ENCODE measurements at regions not wholly inside any gene's neighbourhood (a gene's known extent, or its start where the extent isn't known, plus 50 kb on each side); places are given as distances from the start of the nearest gene placed in this dataset.
"Not testable (repeated sequence)": the region's sequence is repeated elsewhere in the genome, so short reads cannot be mapped to it uniquely, and the experiment has no call there.

GRCh38 chrX:139423186-139423585, 107.4 kb upstream of the F9 start:
- ChIA-PET CTCF (no interaction called here), POLR2A (no interaction called here)
- TF ChIP-seq ELF4 (IDR thresholded peaks at IDR 0.05), result no peak
- TF ChIP-seq LEF1 (IDR thresholded peaks at IDR 0.05; ENCODE audit: borderline replicate concordance), result no peak
- no peak for TF ChIP-seq SUZ12 (IDR thresholded peaks at IDR 0.05)
- no peak for TF ChIP-seq PKNOX1 (IDR thresholded peaks at IDR 0.05)
- no peak for TF ChIP-seq FOXA1 (IDR thresholded peaks at IDR 0.05)
- TF ChIP-seq TARDBP (IDR thresholded peaks at IDR 0.05), result no peak
- TF ChIP-seq NFRKB (IDR thresholded peaks at IDR 0.05), result no peak
- no peak for TF ChIP-seq CTBP1 (IDR thresholded peaks at IDR 0.05; ENCODE audit: borderline replicate concordance)
- no peak for DNase-seq (ENCODE audit: extremely low spot score)

GRCh38 chrX:139398258-139398657, 132.3 kb upstream of the F9 start:
- CTCF ChIA-PET; POLR2A ChIA-PET; DNase-seq (ENCODE audit: extremely low spot score): not testable (repeated sequence)

- no peak for DNase-seq (ENCODE audit: extremely low spot score)
- TF ChIP-seq TARDBP (IDR thresholded peaks at IDR 0.05) (no peak), FOXK2 (IDR thresholded peaks at IDR 0.05) (no peak), CTBP1 (IDR thresholded peaks at IDR 0.05; ENCODE audit: borderline replicate concordance) (no peak), ARNT (IDR thresholded peaks at IDR 0.05) (no peak), NFRKB (IDR thresholded peaks at IDR 0.05) (no peak), ZNF384 (IDR thresholded peaks at IDR 0.05) (no peak), BHLHE40 (IDR thresholded peaks at IDR 0.05; ENCODE audit: borderline replicate concordance) (no peak), FOXA1 (IDR thresholded peaks at IDR 0.05) (no peak), L3MBTL2 (conservative IDR thresholded peaks at IDR 0.05) (no peak), PKNOX1 (IDR thresholded peaks at IDR 0.05) (no peak)
- CTCF ChIA-PET, result no interaction called here
- POLR2A ChIA-PET, result no interaction called here
These were observed 142.3 kb upstream of the F9 start for GRCh38 chrX:139388254-139388653.

GRCh38 chrX:139382529-139382928, 148.0 kb upstream of the F9 start:
- TF ChIP-seq HDGF (IDR thresholded peaks at IDR 0.05; ENCODE audit: borderline replicate concordance) (no peak), FOXM1 (IDR thresholded peaks at IDR 0.05; ENCODE audit: borderline replicate concordance) (no peak), SUZ12 (IDR thresholded peaks at IDR 0.05) (no peak), FOXA1 (IDR thresholded peaks at IDR 0.05) (no peak), CTBP1 (IDR thresholded peaks at IDR 0.05; ENCODE audit: borderline replicate concordance) (no peak), L3MBTL2 (conservative IDR thresholded peaks at IDR 0.05) (no peak), LEF1 (IDR thresholded peaks at IDR 0.05; ENCODE audit: borderline replicate concordance) (no peak), NFRKB (IDR thresholded peaks at IDR 0.05) (no peak), TARDBP (IDR thresholded peaks at IDR 0.05) (no peak)
- POLR2A ChIA-PET, result no interaction called here
- CTCF ChIA-PET, result no interaction called here
- DNase-seq (ENCODE audit: extremely low spot score), result no peak

- POLR2A ChIA-PET; DNase-seq (ENCODE audit: extremely low spot score); CTCF ChIA-PET: not testable (repeated sequence)
These were observed 154.0 kb upstream of the F9 start for GRCh38 chrX:139376547-139376946.

GRCh38 chrX:139360356-139360755, 170.2 kb upstream of the F9 start:
- POLR2A ChIA-PET, result no interaction called here
- no peak for DNase-seq (ENCODE audit: extremely low spot score)
- TF ChIP-seq FOXM1 (IDR thresholded peaks at IDR 0.05; ENCODE audit: borderline replicate concordance) (no peak), BHLHE40 (IDR thresholded peaks at IDR 0.05; ENCODE audit: borderline replicate concordance) (no peak), LEF1 (IDR thresholded peaks at IDR 0.05; ENCODE audit: borderline replicate concordance) (no peak), CTBP1 (IDR thresholded peaks at IDR 0.05; ENCODE audit: borderline replicate concordance) (no peak), TARDBP (IDR thresholded peaks at IDR 0.05) (no peak), SP1 (IDR thresholded peaks at IDR 0.05) (no peak), SUZ12 (IDR thresholded peaks at IDR 0.05) (no peak), PKNOX1 (IDR thresholded peaks at IDR 0.05) (no peak), FOXK2 (IDR thresholded peaks at IDR 0.05) (no peak), ARNT (IDR thresholded peaks at IDR 0.05) (no peak), FOXA1 (IDR thresholded peaks at IDR 0.05) (no peak)
- CTCF ChIA-PET, result no interaction called here

GRCh38 chrX:139342594-139342991, 187.9 kb upstream of the F9 start:
- DNase-seq (ENCODE audit: extremely low spot score); POLR2A ChIA-PET; CTCF ChIA-PET: not testable (repeated sequence)

- CTCF ChIA-PET; DNase-seq (ENCODE audit: extremely low spot score); POLR2A ChIA-PET: not testable (repeated sequence)
These were observed 188.5 kb upstream of the F9 start for GRCh38 chrX:139341855-139342593.
